ENCODE measurements at regions not wholly inside any gene's neighbourhood (a gene's known extent, or its start where the extent isn't known, plus 50 kb on each side); places are given as distances from the start of the nearest gene placed in this dataset.
"Not testable (repeated sequence)": the region's sequence is repeated elsewhere in the genome, so short reads cannot be mapped to it uniquely, and the experiment has no call there.

DNA sequence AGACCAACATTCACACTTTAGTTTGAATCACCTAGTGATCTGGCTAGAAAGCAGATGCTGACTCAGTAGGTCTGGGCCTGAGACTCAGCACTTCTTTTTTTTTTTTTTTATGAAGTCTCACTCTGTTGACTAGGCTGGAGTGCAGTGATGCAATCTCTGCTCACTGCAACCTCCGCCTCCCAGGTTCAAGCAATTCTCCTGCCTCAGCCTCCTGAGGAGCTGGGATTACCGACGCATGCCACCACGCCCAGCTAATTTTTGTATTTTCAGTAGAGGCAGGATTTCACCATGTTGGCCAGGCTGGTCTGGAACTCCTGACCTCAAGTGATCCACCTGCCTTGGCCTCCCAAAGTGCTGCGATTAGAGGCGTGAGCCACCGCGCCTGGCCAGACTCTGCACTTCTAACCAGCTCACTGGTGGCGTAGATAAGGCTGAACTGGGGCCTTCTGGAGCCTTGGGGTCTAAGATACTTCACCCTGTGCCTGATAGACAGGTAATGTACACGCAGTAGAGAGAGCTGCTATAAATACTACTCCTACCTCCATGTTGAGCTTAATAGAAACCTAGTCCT is 78.3 kb upstream of the FHL2 start:
- H3K9me3 ChIP-seq (ENCODE audit: control insufficient read depth, insufficient read depth, low read length); DNase-seq (ENCODE audit: low read depth, low spot score); H3K4me1 ChIP-seq (ENCODE audit: control insufficient read depth, insufficient read depth, low read length): not testable (repeated sequence)

DNA sequence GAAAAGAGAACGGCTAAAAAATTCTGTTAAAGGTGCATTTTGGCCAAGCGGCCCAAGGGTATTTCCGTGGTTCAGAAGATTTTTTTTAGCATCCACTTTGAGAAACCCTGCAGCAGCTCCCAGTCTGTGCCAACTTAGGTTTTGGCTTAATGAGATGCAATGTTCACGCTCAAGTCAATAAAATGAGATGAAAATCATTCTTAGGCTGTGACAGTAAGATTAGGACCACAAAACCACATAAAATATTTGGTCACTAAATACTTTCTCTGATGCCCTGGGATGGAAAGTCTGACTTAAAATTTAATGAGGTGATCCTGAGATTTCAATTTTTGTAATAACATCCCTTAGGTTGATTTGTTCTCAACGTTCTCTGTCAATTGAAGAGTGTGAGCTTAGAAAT is 74.2 kb upstream of the FHL2 start:
- no CpG with 5 or more reads among the region's 5 CpGs for WGBS (ENCODE audit: insufficient coverage, insufficient read length)
- H3K27ac ChIP-seq (ENCODE audit: low read length): no peak overlapping the region
- no peaks in the 10 kb centered on the region for H3K27me3 ChIP-seq (ENCODE audit: control insufficient read depth, insufficient read depth, low read length)
- H3K9me3 ChIP-seq (ENCODE audit: control insufficient read depth, insufficient read depth, low read length): no peaks in the 10 kb centered on the region
- H3K36me3 ChIP-seq (ENCODE audit: control insufficient read depth, insufficient read depth, low read length): no peaks in the 10 kb centered on the region
- peaks cover 2% of the 10 kb centered on the region; the same call in 1 of the 2 replicates for H3K4me1 ChIP-seq (ENCODE audit: control insufficient read depth, insufficient read depth, low read length)
- no peak for DNase-seq (ENCODE audit: low read depth, low spot score)
- H3K4me3 ChIP-seq (ENCODE audit: low read length): no peak overlapping the region

More for the DNA sequence above, 78.3 kb upstream of the FHL2 start:
- not testable (repeated sequence) for H3K27me3 ChIP-seq (ENCODE audit: control insufficient read depth, insufficient read depth, low read length); H3K4me3 ChIP-seq (ENCODE audit: low read length); H3K27ac ChIP-seq (ENCODE audit: low read length); H3K36me3 ChIP-seq (ENCODE audit: control insufficient read depth, insufficient read depth, low read length)
- WGBS (ENCODE audit: insufficient coverage, insufficient read length): no CpG with 5 or more reads among the region's 10 CpGs

GRCh38 chr2:105470979-105471378 is 72.1 kb upstream of the FHL2 start:
- no CpG with 5 or more reads among the region's 5 CpGs for WGBS (ENCODE audit: insufficient coverage, insufficient read length)
- no peak overlapping the region for H3K27ac ChIP-seq (ENCODE audit: low read length)
- DNase-seq (ENCODE audit: low read depth, low spot score): no peak
- H3K36me3 ChIP-seq (ENCODE audit: control insufficient read depth, insufficient read depth, low read length): no peaks in the 10 kb centered on the region
- H3K27me3 ChIP-seq (ENCODE audit: control insufficient read depth, insufficient read depth, low read length): no peaks in the 10 kb centered on the region
- no peaks in the 10 kb centered on the region for H3K9me3 ChIP-seq (ENCODE audit: control insufficient read depth, insufficient read depth, low read length)
- peaks cover 2% of the 10 kb centered on the region; the same call in 1 of the 2 replicates for H3K4me1 ChIP-seq (ENCODE audit: control insufficient read depth, insufficient read depth, low read length)
- no peak overlapping the region for H3K4me3 ChIP-seq (ENCODE audit: low read length)

GRCh38 chr2:105469781-105470180 is 70.9 kb upstream of the FHL2 start:
- no CpG with 5 or more reads among the region's 8 CpGs for WGBS (ENCODE audit: insufficient coverage, insufficient read length)
- no peaks in the 10 kb centered on the region for H3K9me3 ChIP-seq (ENCODE audit: control insufficient read depth, insufficient read depth, low read length)
- H3K27me3 ChIP-seq (ENCODE audit: control insufficient read depth, insufficient read depth, low read length): no peaks in the 10 kb centered on the region
- H3K27ac ChIP-seq (ENCODE audit: low read length): no peak overlapping the region
- H3K36me3 ChIP-seq (ENCODE audit: control insufficient read depth, insufficient read depth, low read length): no peaks in the 10 kb centered on the region
- DNase-seq (ENCODE audit: low read depth, low spot score): no peak
- H3K4me1 ChIP-seq (ENCODE audit: control insufficient read depth, insufficient read depth, low read length): peaks cover 2% of the 10 kb centered on the region; the same call in 1 of the 2 replicates
- H3K4me3 ChIP-seq (ENCODE audit: low read length): no peak overlapping the region

GRCh38 chr2:105468582-105469042 is 69.8 kb upstream of the FHL2 start:
- DNase-seq (ENCODE audit: low read depth, low spot score): no peak
- no peak overlapping the region for H3K27ac ChIP-seq (ENCODE audit: low read length)
- H3K36me3 ChIP-seq (ENCODE audit: control insufficient read depth, insufficient read depth, low read length): no peaks in the 10 kb centered on the region
- no peaks in the 10 kb centered on the region for H3K9me3 ChIP-seq (ENCODE audit: control insufficient read depth, insufficient read depth, low read length)
- H3K4me1 ChIP-seq (ENCODE audit: control insufficient read depth, insufficient read depth, low read length): peaks cover 2% of the 10 kb centered on the region; the same call in 1 of the 2 replicates
- H3K4me3 ChIP-seq (ENCODE audit: low read length): no peak overlapping the region
- no CpG with 5 or more reads among the region's 8 CpGs for WGBS (ENCODE audit: insufficient coverage, insufficient read length)
- H3K27me3 ChIP-seq (ENCODE audit: control insufficient read depth, insufficient read depth, low read length): no peaks in the 10 kb centered on the region

- Histone ChIP-seq H3K4me1 (ENCODE audit: control insufficient read depth, insufficient read depth, low read length) (peaks cover 2% of the 10 kb centered on the region; the same call in 1 of the 2 replicates), H3K27me3 (ENCODE audit: control insufficient read depth, insufficient read depth, low read length) (no peaks in the 10 kb centered on the region), H3K4me3 (ENCODE audit: low read length) (no peak overlapping the region), H3K36me3 (ENCODE audit: control insufficient read depth, insufficient read depth, low read length) (no peaks in the 10 kb centered on the region), H3K9me3 (ENCODE audit: control insufficient read depth, insufficient read depth, low read length) (no peaks in the 10 kb centered on the region), H3K27ac (ENCODE audit: low read length) (no peak overlapping the region)
- no CpG with 5 or more reads among the region's 2 CpGs for WGBS (ENCODE audit: insufficient coverage, insufficient read length)
- DNase-seq (ENCODE audit: low read depth, low spot score): no peak
Observed at GRCh38 chr2:105464325-105464724, 65.5 kb upstream of the FHL2 start.

GRCh38 chr2:105460048-105460732 is 61.3 kb upstream of the FHL2 start:
- no peaks in the 10 kb centered on the region for H3K36me3 ChIP-seq (ENCODE audit: control insufficient read depth, insufficient read depth, low read length)
- DNase-seq (ENCODE audit: low read depth, low spot score): no peak
- H3K4me1 ChIP-seq (ENCODE audit: control insufficient read depth, insufficient read depth, low read length): no peaks in the 10 kb centered on the region
- no peak overlapping the region for H3K4me3 ChIP-seq (ENCODE audit: low read length)
- no peaks in the 10 kb centered on the region for H3K9me3 ChIP-seq (ENCODE audit: control insufficient read depth, insufficient read depth, low read length)
- H3K27ac ChIP-seq (ENCODE audit: low read length): no peak overlapping the region
- no peaks in the 10 kb centered on the region for H3K27me3 ChIP-seq (ENCODE audit: control insufficient read depth, insufficient read depth, low read length)
- no CpG with 5 or more reads among the region's 6 CpGs for WGBS (ENCODE audit: insufficient coverage, insufficient read length)

DNA sequence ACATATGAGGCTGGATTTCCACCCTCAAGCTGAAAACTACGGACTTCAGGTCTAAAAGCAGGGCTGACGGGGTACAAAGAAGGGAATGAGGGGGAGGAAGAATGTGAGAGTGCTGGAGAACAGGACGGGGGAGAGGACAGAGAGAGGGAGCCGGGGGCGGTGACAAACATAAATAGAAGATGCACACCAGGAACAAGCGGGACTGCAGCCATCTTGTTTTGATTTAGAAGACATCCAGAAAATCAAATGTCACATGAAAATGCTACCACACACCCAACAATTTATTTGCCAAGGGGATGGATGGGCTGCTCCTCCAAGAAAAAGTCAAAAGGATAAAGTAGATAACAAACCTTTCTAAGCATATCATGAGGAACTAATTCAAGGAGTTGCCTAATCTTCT is 59.2 kb upstream of the FHL2 start:
- no peaks in the 10 kb centered on the region for H3K4me1 ChIP-seq (ENCODE audit: control insufficient read depth, insufficient read depth, low read length)
- no peak overlapping the region for H3K27ac ChIP-seq (ENCODE audit: low read length)
- no peak overlapping the region for H3K4me3 ChIP-seq (ENCODE audit: low read length)
- H3K9me3 ChIP-seq (ENCODE audit: control insufficient read depth, insufficient read depth, low read length): no peaks in the 10 kb centered on the region
- H3K36me3 ChIP-seq (ENCODE audit: control insufficient read depth, insufficient read depth, low read length): no peaks in the 10 kb centered on the region
- WGBS (ENCODE audit: insufficient coverage, insufficient read length): no CpG with 5 or more reads among the region's 6 CpGs
- no peak for DNase-seq (ENCODE audit: low read depth, low spot score)
- no peaks in the 10 kb centered on the region for H3K27me3 ChIP-seq (ENCODE audit: control insufficient read depth, insufficient read depth, low read length)

GRCh38 chr2:105455488-105456003 is 56.7 kb upstream of the FHL2 start:
- H3K9me3 ChIP-seq (ENCODE audit: control insufficient read depth, insufficient read depth, low read length): no peaks in the 10 kb centered on the region
- no peaks in the 10 kb centered on the region for H3K27me3 ChIP-seq (ENCODE audit: control insufficient read depth, insufficient read depth, low read length)
- WGBS (ENCODE audit: insufficient coverage, insufficient read length): no CpG with 5 or more reads among the region's 3 CpGs
- H3K27ac ChIP-seq (ENCODE audit: low read length): no peak overlapping the region
- no peaks in the 10 kb centered on the region for H3K4me1 ChIP-seq (ENCODE audit: control insufficient read depth, insufficient read depth, low read length)
- DNase-seq (ENCODE audit: low read depth, low spot score): no peak
- no peak overlapping the region for H3K4me3 ChIP-seq (ENCODE audit: low read length)
- no peaks in the 10 kb centered on the region for H3K36me3 ChIP-seq (ENCODE audit: control insufficient read depth, insufficient read depth, low read length)

GRCh38 chr2:105454801-105455485 is 56.1 kb upstream of the FHL2 start:
- no peaks in the 10 kb centered on the region for H3K36me3 ChIP-seq (ENCODE audit: control insufficient read depth, insufficient read depth, low read length)
- peak; percentile 16 for DNase-seq (ENCODE audit: low read depth, low spot score)
- H3K27ac ChIP-seq (ENCODE audit: low read length): no peak overlapping the region
- H3K4me1 ChIP-seq (ENCODE audit: control insufficient read depth, insufficient read depth, low read length): no peaks in the 10 kb centered on the region
- no peak overlapping the region for H3K4me3 ChIP-seq (ENCODE audit: low read length)
- no peaks in the 10 kb centered on the region for H3K27me3 ChIP-seq (ENCODE audit: control insufficient read depth, insufficient read depth, low read length)
- H3K9me3 ChIP-seq (ENCODE audit: control insufficient read depth, insufficient read depth, low read length): no peaks in the 10 kb centered on the region
- no CpG with 5 or more reads among the region's 6 CpGs for WGBS (ENCODE audit: insufficient coverage, insufficient read length)

All from iPS DF 6.9 (cell line).